ENCODE measurements at regions not wholly inside any gene's neighbourhood (a gene's known extent, or its start where the extent isn't known, plus 50 kb on each side); places are given as distances from the start of the nearest gene placed in this dataset.
"Not testable (repeated sequence)": the region's sequence is repeated elsewhere in the genome, so short reads cannot be mapped to it uniquely, and the experiment has no call there.

GRCh38 chr5:127202738-127203137 lies 87.9 kb upstream of the MEGF10 start:
- not testable (repeated sequence) for H3K79me2 ChIP-seq (ENCODE audit: low read length); H3K9me3 ChIP-seq (ENCODE audit: low read length); H3K9me2 ChIP-seq (replicated peaks; ENCODE audit: insufficient read depth, low read length); DNase-seq; H4K20me1 ChIP-seq (ENCODE audit: insufficient read depth, low read depth, low read length); H3K4me1 ChIP-seq (ENCODE audit: low read length); H3K4me3 ChIP-seq (ENCODE audit: low read length); H3K27me3 ChIP-seq (ENCODE audit: low read length); H2AFZ ChIP-seq (ENCODE audit: low read length); H3K9ac ChIP-seq (ENCODE audit: low read length); H3K27ac ChIP-seq (ENCODE audit: low read length); H3K4me2 ChIP-seq (ENCODE audit: low read depth, low read length, poor library complexity, severe bottlenecking); H3K36me3 ChIP-seq (ENCODE audit: insufficient read depth, low read length)

- H3K36me3 ChIP-seq (ENCODE audit: insufficient read depth, low read length): no peaks in the 10 kb centered on the region
- no peak overlapping the region for H2AFZ ChIP-seq (ENCODE audit: low read length)
- no peaks in the 10 kb centered on the region for H4K20me1 ChIP-seq (ENCODE audit: insufficient read depth, low read depth, low read length)
- H3K9me2 ChIP-seq (replicated peaks; ENCODE audit: insufficient read depth, low read length): no peaks in the 10 kb centered on the region
- no peaks in the 10 kb centered on the region for H3K27me3 ChIP-seq (ENCODE audit: low read length)
- no peaks in the 10 kb centered on the region for H3K9me3 ChIP-seq (ENCODE audit: low read length)
- H3K9ac ChIP-seq (ENCODE audit: low read length): no peak overlapping the region
- H3K4me2 ChIP-seq (ENCODE audit: low read depth, low read length, poor library complexity, severe bottlenecking): no peak overlapping the region
- no peaks in the 10 kb centered on the region for H3K4me1 ChIP-seq (ENCODE audit: low read length)
- H3K27ac ChIP-seq (ENCODE audit: low read length): no peak overlapping the region
- H3K79me2 ChIP-seq (ENCODE audit: low read length): no peaks in the 10 kb centered on the region
- no peak overlapping the region for H3K4me3 ChIP-seq (ENCODE audit: low read length)
- DNase-seq: no peak
Observed at GRCh38 chr5:127203818-127204217, 86.8 kb upstream of the MEGF10 start.

- no peak overlapping the region for H2AFZ ChIP-seq (ENCODE audit: low read length)
- no peaks in the 10 kb centered on the region for H3K9me2 ChIP-seq (replicated peaks; ENCODE audit: insufficient read depth, low read length)
- no peak for DNase-seq
- H3K4me1 ChIP-seq (ENCODE audit: low read length): no peaks in the 10 kb centered on the region
- no peaks in the 10 kb centered on the region for H3K79me2 ChIP-seq (ENCODE audit: low read length)
- no peak overlapping the region for H3K9ac ChIP-seq (ENCODE audit: low read length)
- H4K20me1 ChIP-seq (ENCODE audit: insufficient read depth, low read depth, low read length): no peaks in the 10 kb centered on the region
- no peak overlapping the region for H3K4me3 ChIP-seq (ENCODE audit: low read length)
- H3K36me3 ChIP-seq (ENCODE audit: insufficient read depth, low read length): no peaks in the 10 kb centered on the region
- no peak overlapping the region for H3K27ac ChIP-seq (ENCODE audit: low read length)
- H3K27me3 ChIP-seq (ENCODE audit: low read length): no peaks in the 10 kb centered on the region
- no peaks in the 10 kb centered on the region for H3K9me3 ChIP-seq (ENCODE audit: low read length)
- H3K4me2 ChIP-seq (ENCODE audit: low read depth, low read length, poor library complexity, severe bottlenecking): no peak overlapping the region
Observed at GRCh38 chr5:127205147-127205546, 85.4 kb upstream of the MEGF10 start.

- H3K27me3 ChIP-seq (ENCODE audit: low read length): no peaks in the 10 kb centered on the region
- H4K20me1 ChIP-seq (ENCODE audit: insufficient read depth, low read depth, low read length): no peaks in the 10 kb centered on the region
- H3K79me2 ChIP-seq (ENCODE audit: low read length): no peaks in the 10 kb centered on the region
- no peaks in the 10 kb centered on the region for H3K4me1 ChIP-seq (ENCODE audit: low read length)
- H3K9me3 ChIP-seq (ENCODE audit: low read length): no peaks in the 10 kb centered on the region
- H3K9me2 ChIP-seq (replicated peaks; ENCODE audit: insufficient read depth, low read length): no peaks in the 10 kb centered on the region
- H3K27ac ChIP-seq (ENCODE audit: low read length): no peak overlapping the region
- no peak overlapping the region for H3K4me2 ChIP-seq (ENCODE audit: low read depth, low read length, poor library complexity, severe bottlenecking)
- no peaks in the 10 kb centered on the region for H3K36me3 ChIP-seq (ENCODE audit: insufficient read depth, low read length)
- H2AFZ ChIP-seq (ENCODE audit: low read length): no peak overlapping the region
- no peak overlapping the region for H3K4me3 ChIP-seq (ENCODE audit: low read length)
- no peak for DNase-seq
- H3K9ac ChIP-seq (ENCODE audit: low read length): no peak overlapping the region
Observed at GRCh38 chr5:127206320-127207113, 84.1 kb upstream of the MEGF10 start.

- Histone ChIP-seq H3K9ac (ENCODE audit: low read length) (no peak overlapping the region), H4K20me1 (ENCODE audit: insufficient read depth, low read depth, low read length) (no peaks in the 10 kb centered on the region), H3K4me1 (ENCODE audit: low read length) (no peaks in the 10 kb centered on the region), H2AFZ (ENCODE audit: low read length) (no peak overlapping the region), H3K79me2 (ENCODE audit: low read length) (no peaks in the 10 kb centered on the region), H3K36me3 (ENCODE audit: insufficient read depth, low read length) (no peaks in the 10 kb centered on the region), H3K4me2 (ENCODE audit: low read depth, low read length, poor library complexity, severe bottlenecking) (no peak overlapping the region), H3K4me3 (ENCODE audit: low read length) (no peak overlapping the region), H3K27me3 (ENCODE audit: low read length) (no peaks in the 10 kb centered on the region), H3K27ac (ENCODE audit: low read length) (no peak overlapping the region), H3K9me3 (ENCODE audit: low read length) (no peaks in the 10 kb centered on the region), H3K9me2 (replicated peaks; ENCODE audit: insufficient read depth, low read length) (no peaks in the 10 kb centered on the region)
- no peak for DNase-seq
Observed at GRCh38 chr5:127210042-127210441, 80.6 kb upstream of the MEGF10 start.

- H3K27ac ChIP-seq (ENCODE audit: low read length): no peak overlapping the region
- H3K4me1 ChIP-seq (ENCODE audit: low read length): no peaks in the 10 kb centered on the region
- DNase-seq: no peak
- H3K27me3 ChIP-seq (ENCODE audit: low read length): no peaks in the 10 kb centered on the region
- no peaks in the 10 kb centered on the region for H3K79me2 ChIP-seq (ENCODE audit: low read length)
- H3K9ac ChIP-seq (ENCODE audit: low read length): no peak overlapping the region
- no peaks in the 10 kb centered on the region for H3K9me2 ChIP-seq (replicated peaks; ENCODE audit: insufficient read depth, low read length)
- H3K4me2 ChIP-seq (ENCODE audit: low read depth, low read length, poor library complexity, severe bottlenecking): no peak overlapping the region
- H2AFZ ChIP-seq (ENCODE audit: low read length): no peak overlapping the region
- H3K4me3 ChIP-seq (ENCODE audit: low read length): no peak overlapping the region
- no peaks in the 10 kb centered on the region for H4K20me1 ChIP-seq (ENCODE audit: insufficient read depth, low read depth, low read length)
- no peaks in the 10 kb centered on the region for H3K9me3 ChIP-seq (ENCODE audit: low read length)
- no peaks in the 10 kb centered on the region for H3K36me3 ChIP-seq (ENCODE audit: insufficient read depth, low read length)
Observed at GRCh38 chr5:127213231-127213630, 77.4 kb upstream of the MEGF10 start.

GRCh38 chr5:127216143-127216542 lies 74.5 kb upstream of the MEGF10 start:
- H3K9me3 ChIP-seq (ENCODE audit: low read length): no peaks in the 10 kb centered on the region
- no peaks in the 10 kb centered on the region for H3K27me3 ChIP-seq (ENCODE audit: low read length)
- no peak overlapping the region for H2AFZ ChIP-seq (ENCODE audit: low read length)
- H4K20me1 ChIP-seq (ENCODE audit: insufficient read depth, low read depth, low read length): no peaks in the 10 kb centered on the region
- H3K4me1 ChIP-seq (ENCODE audit: low read length): no peaks in the 10 kb centered on the region
- no peak for DNase-seq
- H3K79me2 ChIP-seq (ENCODE audit: low read length): no peaks in the 10 kb centered on the region
- H3K36me3 ChIP-seq (ENCODE audit: insufficient read depth, low read length): no peaks in the 10 kb centered on the region
- no peak overlapping the region for H3K4me3 ChIP-seq (ENCODE audit: low read length)
- no peak overlapping the region for H3K27ac ChIP-seq (ENCODE audit: low read length)
- H3K9me2 ChIP-seq (replicated peaks; ENCODE audit: insufficient read depth, low read length): no peaks in the 10 kb centered on the region
- H3K9ac ChIP-seq (ENCODE audit: low read length): no peak overlapping the region
- no peak overlapping the region for H3K4me2 ChIP-seq (ENCODE audit: low read depth, low read length, poor library complexity, severe bottlenecking)

- no peaks in the 10 kb centered on the region for H3K36me3 ChIP-seq (ENCODE audit: insufficient read depth, low read length)
- H3K27ac ChIP-seq (ENCODE audit: low read length): no peak overlapping the region
- H4K20me1 ChIP-seq (ENCODE audit: insufficient read depth, low read depth, low read length): no peaks in the 10 kb centered on the region
- H3K4me1 ChIP-seq (ENCODE audit: low read length): no peaks in the 10 kb centered on the region
- no peaks in the 10 kb centered on the region for H3K27me3 ChIP-seq (ENCODE audit: low read length)
- H2AFZ ChIP-seq (ENCODE audit: low read length): no peak overlapping the region
- no peak overlapping the region for H3K4me3 ChIP-seq (ENCODE audit: low read length)
- no peaks in the 10 kb centered on the region for H3K9me2 ChIP-seq (replicated peaks; ENCODE audit: insufficient read depth, low read length)
- no peak overlapping the region for H3K4me2 ChIP-seq (ENCODE audit: low read depth, low read length, poor library complexity, severe bottlenecking)
- DNase-seq: no peak
- H3K9ac ChIP-seq (ENCODE audit: low read length): no peak overlapping the region
- H3K79me2 ChIP-seq (ENCODE audit: low read length): no peaks in the 10 kb centered on the region
- H3K9me3 ChIP-seq (ENCODE audit: low read length): no peaks in the 10 kb centered on the region
Observed at GRCh38 chr5:127216898-127217675, 73.5 kb upstream of the MEGF10 start.
